GM18520 (cell line): ENCODE measurements at regions not wholly inside any gene's neighbourhood (a gene's known extent, or its start where the extent isn't known, plus 50 kb on each side); places are given as distances from the start of the nearest gene placed in this dataset.
"Not testable (repeated sequence)": the region's sequence is repeated elsewhere in the genome, so short reads cannot be mapped to it uniquely, and the experiment has no call there.

Source experiments
- ATAC-seq: cut with Tn5 transposase; IDR thresholded peaks from one replicate; pipeline ENCODE4 v1.9.1; 2021; ENCODE audit not compliant: unreplicated experiment

GRCh38 chr14:38973083-38973700 is 129.8 kb downstream of the SEC23A start:
- no peak for ATAC-seq

DNA sequence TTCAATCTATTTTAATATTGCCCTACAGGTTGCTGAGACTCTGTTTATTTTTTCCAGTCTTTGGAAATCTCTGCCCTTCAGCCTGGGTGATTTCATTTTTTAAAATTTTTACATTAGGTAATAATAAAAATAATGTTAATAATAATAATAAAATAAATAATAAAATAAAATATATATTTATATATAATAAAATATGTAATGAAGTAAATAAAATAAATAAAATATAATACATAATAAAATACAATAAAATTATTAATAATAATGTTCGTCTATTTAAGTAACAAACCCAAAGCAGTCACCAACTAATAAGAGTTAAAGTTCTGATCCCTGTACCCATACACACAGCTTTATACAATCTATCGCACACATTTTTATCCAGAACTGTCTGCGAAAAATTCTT is 130.5 kb downstream of the SEC23A start:
- ATAC-seq = no peak

- ATAC-seq = no peak
These were observed 131.6 kb downstream of the SEC23A start for GRCh38 chr14:38971258-38971921.

- no peak for ATAC-seq
These were observed 138.4 kb downstream of the SEC23A start for GRCh38 chr14:38964630-38965029.

- ATAC-seq = no peak
These were observed 142.0 kb downstream of the SEC23A start for GRCh38 chr14:38960946-38961531.

GRCh38 chr14:38959021-38959420 is 144.0 kb downstream of the SEC23A start:
- no peak for ATAC-seq

GRCh38 chr14:38958589-38958988 is 144.4 kb downstream of the SEC23A start:
- no peak for ATAC-seq

DNA sequence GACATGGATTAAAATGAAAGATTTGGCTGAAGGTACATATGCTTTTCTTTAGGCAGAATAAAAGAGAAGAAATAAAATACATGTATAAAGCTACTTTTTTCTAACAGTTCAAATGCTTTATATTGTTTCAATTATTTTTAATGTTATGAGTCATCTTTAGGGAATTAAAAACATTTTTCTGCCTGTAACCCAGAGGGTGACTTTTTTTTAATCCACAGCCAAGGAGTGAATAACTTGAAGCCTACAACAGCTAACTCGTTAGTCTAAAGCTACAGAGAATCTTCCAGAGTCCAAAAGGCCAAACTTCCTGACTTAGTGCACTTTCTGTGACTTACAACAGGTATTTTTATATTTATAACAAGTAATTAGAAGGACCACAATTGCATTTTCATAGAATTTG is 151.6 kb downstream of the SEC23A start:
- ATAC-seq = no peak

GRCh38 chr14:38950676-38951075 is 152.4 kb downstream of the SEC23A start:
- no peak for ATAC-seq

DNA sequence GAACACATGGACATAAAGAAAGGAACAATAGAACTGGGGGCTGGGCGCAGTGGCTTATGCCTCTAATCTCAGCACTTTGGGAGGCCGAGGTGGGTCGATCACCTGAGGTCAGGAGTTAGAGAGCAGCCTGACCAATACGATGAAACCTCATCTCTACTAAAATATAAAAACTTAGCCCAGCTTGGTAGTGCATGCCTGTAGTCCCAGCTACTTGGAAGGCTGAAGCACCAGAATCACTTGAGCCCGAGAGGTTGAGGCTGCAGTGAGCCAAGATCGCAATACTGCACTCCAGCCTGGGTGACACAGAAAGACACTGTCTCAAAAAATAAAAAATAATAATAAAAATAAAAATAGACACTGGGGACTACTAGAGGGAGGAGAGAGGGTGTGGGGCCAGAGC is 154.5 kb downstream of the SEC23A start:
- ATAC-seq = no peak

DNA sequence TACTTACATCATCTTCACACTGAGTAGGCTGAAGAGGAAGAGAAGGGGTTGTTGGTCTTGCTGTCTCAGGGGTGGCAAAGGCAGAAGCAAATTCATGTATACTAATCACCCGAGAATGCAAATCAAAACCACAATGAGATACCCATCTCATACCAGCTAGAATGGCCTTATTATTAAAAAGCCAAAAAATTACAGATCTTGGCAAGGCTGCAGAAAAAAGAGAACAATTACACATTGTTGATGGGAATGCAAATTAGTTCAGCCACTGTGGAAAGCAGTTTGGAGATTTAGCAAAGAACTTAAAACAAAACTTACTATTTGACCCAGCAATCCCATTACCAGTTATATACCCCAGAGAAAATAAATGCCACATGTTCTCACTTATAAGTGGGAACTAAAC is 154.9 kb downstream of the SEC23A start:
- no peak for ATAC-seq

GRCh38 chr14:38947343-38947742 is 155.7 kb downstream of the SEC23A start:
- ATAC-seq = no peak

- no peak for ATAC-seq
These were observed 158.3 kb downstream of the SEC23A start for GRCh38 chr14:38944691-38945090.

GRCh38 chr14:38941488-38941887 is 161.5 kb downstream of the SEC23A start:
- no peak for ATAC-seq

GRCh38 chr14:38932653-38933000 is 170.4 kb downstream of the SEC23A start:
- ATAC-seq = not testable (repeated sequence)

DNA sequence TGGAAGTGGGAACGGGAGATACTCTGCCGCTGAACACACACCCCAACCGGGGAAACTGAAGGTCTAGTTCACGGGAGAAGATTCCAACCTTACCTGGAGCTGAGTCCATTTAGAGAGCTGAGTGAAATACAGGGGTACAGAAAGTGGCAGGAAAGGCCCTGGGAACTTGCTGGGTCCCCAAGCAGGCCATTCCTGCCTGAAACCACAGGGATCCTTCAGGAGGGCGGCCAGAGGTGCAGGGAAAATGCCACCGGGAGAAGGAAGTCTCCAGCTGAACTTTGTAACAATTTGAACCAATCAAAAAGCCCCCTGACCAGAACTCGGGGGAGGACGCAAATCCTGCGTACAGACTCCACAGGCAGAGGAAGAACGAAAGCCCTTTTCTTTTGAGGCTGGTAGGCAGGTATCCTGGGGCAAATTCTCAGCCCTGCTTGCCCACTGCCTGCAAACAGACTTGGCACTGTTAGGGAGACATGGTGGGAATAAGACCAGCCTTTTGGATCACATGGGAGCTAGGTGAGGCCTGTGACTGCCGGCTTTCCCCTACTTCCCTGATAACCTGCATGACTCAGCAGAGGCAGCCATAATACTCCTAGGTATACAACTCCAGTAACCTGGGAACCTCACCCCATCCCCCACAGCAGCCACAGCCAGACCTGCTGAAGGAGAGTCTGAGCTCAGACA is 170.9 kb downstream of the SEC23A start:
- no peak for ATAC-seq

DNA sequence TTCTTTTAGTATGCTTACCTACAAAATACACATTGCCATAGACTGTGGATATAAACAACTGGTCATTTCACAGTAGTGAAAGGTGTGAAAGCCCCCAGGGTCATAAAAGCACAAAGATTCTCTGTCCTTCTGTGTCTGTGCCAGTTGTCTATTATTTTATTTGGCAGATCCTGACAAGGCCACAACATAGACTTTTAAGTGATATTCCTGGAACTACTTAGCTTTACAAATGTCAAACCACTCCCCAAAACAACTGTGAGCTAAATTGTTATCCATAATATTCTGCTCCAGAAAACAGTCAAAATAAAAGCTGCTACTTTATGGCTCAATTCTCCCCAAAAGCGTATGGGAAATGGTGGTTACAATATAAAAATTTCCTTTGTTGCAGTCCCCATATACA is 172.1 kb downstream of the SEC23A start:
- ATAC-seq = no peak

DNA sequence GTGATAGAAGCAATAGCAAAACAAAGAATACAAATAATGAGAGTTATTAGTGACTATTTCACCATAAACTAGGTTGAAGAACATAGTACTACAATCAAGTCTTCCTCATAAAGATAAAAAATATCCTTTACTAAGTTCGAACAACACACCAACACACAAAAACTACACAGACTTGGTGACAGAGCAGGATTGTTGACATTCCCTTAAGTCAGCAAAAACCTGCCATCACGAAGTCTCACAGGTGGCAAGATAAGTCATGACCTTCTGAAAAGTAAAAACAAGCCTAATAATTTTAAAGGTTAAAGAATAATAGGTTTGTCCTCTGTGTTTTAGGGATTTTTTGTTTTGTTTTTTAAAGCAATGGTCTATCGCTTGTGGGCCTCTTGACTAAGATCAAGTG is 173.0 kb downstream of the SEC23A start:
- no peak for ATAC-seq

GRCh38 chr14:38929416-38929815 is 173.6 kb downstream of the SEC23A start:
- no peak for ATAC-seq

DNA sequence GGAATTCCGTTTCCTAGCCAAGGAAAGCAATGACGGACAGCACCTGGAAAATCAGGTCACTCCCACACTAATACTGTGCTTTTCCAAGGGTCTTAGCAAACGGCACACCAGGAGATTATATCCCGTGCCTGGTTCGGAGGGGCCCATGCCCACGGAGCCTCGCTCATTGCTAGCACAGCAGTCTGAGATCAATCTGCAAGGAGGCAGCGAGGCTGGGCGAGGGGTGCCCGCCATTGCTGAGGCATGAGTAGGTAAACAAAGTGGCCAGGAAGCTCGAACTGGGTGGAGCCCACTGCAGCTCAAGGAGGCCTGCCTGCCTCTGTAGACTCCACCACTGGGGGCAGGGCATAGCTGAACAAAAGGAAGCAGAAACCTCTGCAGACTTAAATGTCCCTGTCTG is 181.1 kb downstream of the SEC23A start:
- not testable (repeated sequence) for ATAC-seq

- no peak for ATAC-seq
These were observed 187.9 kb downstream of the SEC23A start for GRCh38 chr14:38915125-38915524.

GRCh38 chr14:38910092-38910491 is 192.9 kb downstream of the SEC23A start:
- no peak for ATAC-seq
